HUDEP-2 (cell line): ENCODE measurements at regions not wholly inside any gene's neighbourhood (a gene's known extent, or its start where the extent isn't known, plus 50 kb on each side); places are given as distances from the start of the nearest gene placed in this dataset.

Source experiments
- DNase-seq, 76 experiments: peaks; one replicate each; lab custom pipeline; 2025; ENCODE audit not compliant: unreplicated experiment in 76 of 76; lab: John Stamatoyannopoulos, UW

- DNase-seq = no peak
Measured at GRCh38 chr1:102084771-102085535, 88.2 kb upstream of the OLFM3 start.

- no peak for DNase-seq
Measured at GRCh38 chr1:102083192-102083591, 86.5 kb upstream of the OLFM3 start.

GRCh38 chr1:102074874-102075273, 78.1 kb upstream of the OLFM3 start:
- no peak for DNase-seq

- no peak for DNase-seq
Measured at GRCh38 chr1:102071451-102071850, 74.7 kb upstream of the OLFM3 start.

- DNase-seq = no peak
Measured at GRCh38 chr1:102050556-102050955, 53.8 kb upstream of the OLFM3 start.

- DNase-seq = no peak
Measured at GRCh38 chr1:102047724-102048123, 51.0 kb upstream of the OLFM3 start.
